GM08714 (cell line): ENCODE measurements at regions not wholly inside any gene's neighbourhood (a gene's known extent, or its start where the extent isn't known, plus 50 kb on each side); places are given as distances from the start of the nearest gene placed in this dataset.
"Not testable (repeated sequence)": the region's sequence is repeated elsewhere in the genome, so short reads cannot be mapped to it uniquely, and the experiment has no call there.

Source experiments
- H3K4me3 ChIP-seq: fragments of 200-500 bp; sonication (Bioruptor generic); 2 replicates; pipeline ENCODE4 v1.5.1; 2014; ENCODE audit warnings: mild to moderate bottlenecking, low read length, inconsistent platforms
- ZNF274 ChIP-seq: IDR thresholded peaks from 2 replicates; pipeline ENCODE4 v1.6.1; 2012; ENCODE audit warnings: mild to moderate bottlenecking, low read depth, low read length

DNA sequence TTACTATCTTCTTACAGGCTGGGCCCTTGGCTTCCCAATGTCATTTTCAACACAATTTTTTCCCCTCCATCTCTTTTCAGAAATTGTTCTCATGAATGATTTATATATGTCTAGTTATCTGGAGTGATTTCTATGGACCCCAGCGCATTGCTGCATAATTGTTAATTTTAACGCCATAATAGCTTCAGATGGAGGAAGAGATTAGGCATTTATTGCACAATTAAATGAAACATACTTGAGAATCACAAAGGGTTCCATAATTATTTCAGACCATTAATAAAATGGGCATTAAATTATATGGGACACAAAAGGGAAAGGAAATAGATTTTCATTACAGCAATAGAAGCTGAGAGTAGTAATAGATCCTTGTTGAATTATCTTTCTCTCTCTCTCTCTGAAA lies 70.3 kb upstream of the SOX14 start:
- no peak for TF ChIP-seq ZNF274
- H3K4me3 ChIP-seq, result no peak overlapping the region

DNA sequence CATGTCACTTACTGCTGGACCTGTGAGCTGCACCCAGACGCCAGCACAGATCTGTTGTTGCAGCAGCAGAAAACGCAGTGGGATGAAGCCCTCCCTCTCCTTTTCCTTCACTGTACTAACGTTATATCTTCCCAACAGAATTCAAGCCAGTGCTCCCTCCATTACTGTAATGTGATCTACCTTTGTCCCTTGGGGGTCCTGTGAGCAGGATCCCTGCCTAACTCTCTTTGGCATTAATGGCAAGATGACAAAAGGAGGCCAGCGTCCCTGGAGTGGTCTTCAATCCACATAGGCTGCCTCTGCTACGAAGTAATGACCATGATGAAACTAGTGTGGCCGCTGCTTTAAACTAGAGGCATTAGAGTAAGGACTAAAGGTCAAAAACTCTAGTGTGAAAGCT lies 69.3 kb upstream of the SOX14 start:
- no peak overlapping the region for H3K4me3 ChIP-seq
- TF ChIP-seq ZNF274, result no peak

DNA sequence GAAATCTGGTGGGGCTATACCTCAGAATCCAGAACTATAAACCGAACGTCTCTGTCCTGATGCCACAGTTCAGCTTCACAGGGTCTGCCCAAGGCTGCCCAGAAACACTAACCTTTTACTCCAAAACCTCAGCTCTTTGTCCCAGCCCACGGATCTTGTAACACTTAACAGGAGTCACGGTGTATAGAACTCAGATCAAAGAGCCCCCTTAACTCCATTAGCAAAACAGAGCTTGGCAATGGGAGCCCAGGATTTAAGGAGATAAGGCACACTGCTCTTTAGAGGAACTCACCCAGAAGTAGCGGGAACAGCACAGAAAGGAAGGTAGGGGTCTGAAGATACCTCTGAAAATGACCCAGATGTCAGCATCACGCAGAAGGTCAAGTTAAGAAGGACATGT lies 68.8 kb upstream of the SOX14 start:
- no peak overlapping the region for H3K4me3 ChIP-seq
- TF ChIP-seq ZNF274, result no peak

DNA sequence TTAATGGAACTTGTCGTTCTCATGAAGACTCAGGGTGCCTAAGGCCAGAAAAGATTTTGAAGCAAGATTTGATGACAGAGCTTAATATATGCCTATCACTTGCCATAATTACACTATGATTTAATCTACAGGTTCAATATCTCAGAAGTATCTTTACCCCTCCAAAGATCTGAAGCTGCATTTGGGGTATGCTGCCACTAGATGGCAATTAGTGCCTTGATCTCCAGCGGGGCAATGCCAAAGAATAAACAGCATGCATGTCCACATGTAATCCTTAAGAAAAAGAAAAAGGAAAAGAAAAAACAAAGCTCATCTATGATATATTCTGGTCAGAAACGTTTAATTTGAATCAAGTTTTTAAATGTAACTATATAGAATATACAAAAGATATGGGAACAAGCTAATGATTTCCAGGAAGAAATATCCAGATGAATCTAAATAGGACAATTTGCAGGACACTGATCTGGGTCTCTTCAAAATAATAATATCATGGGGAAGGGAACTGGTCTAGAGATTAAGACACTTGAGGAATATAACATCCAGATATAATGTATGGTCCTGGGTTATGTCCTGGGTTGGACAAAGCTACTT lies 55.0 kb upstream of the SOX14 start:
- no peak for TF ChIP-seq ZNF274
- H3K4me3 ChIP-seq, result no peak overlapping the region

DNA sequence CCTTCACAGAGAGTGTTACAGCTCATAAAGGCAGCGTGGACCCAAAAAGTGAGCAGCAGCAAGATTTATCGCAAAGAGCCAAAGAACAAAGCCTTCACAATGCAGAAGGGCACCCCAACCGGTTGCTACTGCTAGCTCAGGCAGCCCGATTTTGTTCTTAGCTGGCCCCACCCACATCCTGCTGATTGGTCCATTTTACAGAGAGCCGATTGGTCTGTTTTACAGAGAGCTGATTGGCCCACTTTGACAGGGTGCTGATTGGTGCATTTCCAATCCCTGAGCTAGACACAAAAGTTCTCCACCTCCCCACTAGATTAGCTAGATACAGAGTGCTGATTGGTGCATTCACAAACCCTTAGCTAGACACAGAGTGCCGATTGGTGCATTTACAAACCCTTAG lies 50.1 kb upstream of the SOX14 start:
- not testable (repeated sequence) for H3K4me3 ChIP-seq
